Activated naive CD4-positive, alpha-beta T cell treated with anti-CD3 and anti-CD28 coated beads, Interleukin-2, amount 50 U/mL, for 24 hours (primary cell): ENCODE measurements at regions not wholly inside any gene's neighbourhood (a gene's known extent, or its start where the extent isn't known, plus 50 kb on each side); places are given as distances from the start of the nearest gene placed in this dataset.

Experiments used
- H3K27ac Mint-ChIP-seq: one replicate; pipeline ENCODE4 v1.8.0; 2021; ENCODE audit warnings: mild to moderate bottlenecking, mixed read lengths
- H3K27me3 Mint-ChIP-seq: one replicate; pipeline ENCODE4 v1.8.0; 2021; ENCODE audit warnings: mixed read lengths
- H3K36me3 Mint-ChIP-seq: one replicate; pipeline ENCODE4 v1.8.0; 2021; ENCODE audit warnings: mixed read lengths
- H3K4me1 Mint-ChIP-seq: one replicate; pipeline ENCODE4 v1.8.0; 2021; ENCODE audit warnings: mixed read lengths
- H3K4me3 Mint-ChIP-seq: one replicate; pipeline ENCODE4 v1.8.0; 2021; ENCODE audit warnings: mild to moderate bottlenecking, mixed read lengths
- H3K9me3 Mint-ChIP-seq: one replicate; pipeline ENCODE4 v1.8.0; 2021; ENCODE audit warnings: mixed read lengths

DNA sequence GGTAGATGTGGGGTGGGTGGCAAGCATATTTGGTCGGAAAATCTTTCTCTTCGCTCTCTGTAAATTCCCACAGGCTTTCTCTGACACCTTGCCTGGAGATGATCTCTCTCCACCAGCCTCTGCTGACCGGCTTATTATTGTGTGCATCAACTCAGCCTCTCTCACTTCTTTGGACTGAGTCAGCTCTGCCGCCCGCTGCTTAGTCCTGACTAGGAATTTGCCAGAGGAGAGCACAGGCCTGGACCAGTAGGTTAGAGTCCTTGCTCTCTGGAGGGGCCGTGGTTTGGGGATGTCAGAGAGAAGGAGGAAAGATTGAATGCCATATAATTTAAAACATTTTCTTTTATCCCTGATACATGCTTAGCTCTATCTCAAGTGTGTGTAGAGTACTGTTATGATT lies 242.6 kb upstream of the THSD7B start:
- H3K27me3 Mint-ChIP-seq, result peaks cover 2% of the 10 kb centered on the region
- H3K27ac Mint-ChIP-seq, result no peak overlapping the region
- H3K4me1 Mint-ChIP-seq, result no peaks in the 10 kb centered on the region
- H3K36me3 Mint-ChIP-seq, result no peaks in the 10 kb centered on the region
- no peaks in the 10 kb centered on the region for H3K9me3 Mint-ChIP-seq
- H3K4me3 Mint-ChIP-seq, result no peak overlapping the region

DNA sequence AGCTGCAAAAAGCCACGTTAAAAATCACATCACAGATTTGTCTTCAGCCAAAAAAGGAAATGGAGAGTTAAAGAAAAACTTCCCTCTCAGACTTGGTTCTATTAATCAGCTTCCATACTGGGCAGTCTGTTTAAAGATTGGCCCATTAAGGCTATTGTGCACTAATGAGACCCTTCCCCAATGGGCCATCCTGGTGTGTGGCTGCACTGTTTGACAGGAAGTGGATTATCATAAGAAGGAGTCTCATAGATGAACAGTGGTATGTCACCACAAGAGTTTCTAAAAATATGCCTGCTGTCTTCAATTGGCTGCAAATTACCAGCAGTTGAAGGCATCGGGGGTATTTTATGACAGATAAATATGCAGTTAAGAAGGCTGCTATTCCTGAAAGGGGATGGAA lies 247.6 kb upstream of the THSD7B start:
- Mint-ChIP-seq H3K27me3 (peaks cover 7% of the 10 kb centered on the region), H3K9me3 (no peaks in the 10 kb centered on the region)

DNA sequence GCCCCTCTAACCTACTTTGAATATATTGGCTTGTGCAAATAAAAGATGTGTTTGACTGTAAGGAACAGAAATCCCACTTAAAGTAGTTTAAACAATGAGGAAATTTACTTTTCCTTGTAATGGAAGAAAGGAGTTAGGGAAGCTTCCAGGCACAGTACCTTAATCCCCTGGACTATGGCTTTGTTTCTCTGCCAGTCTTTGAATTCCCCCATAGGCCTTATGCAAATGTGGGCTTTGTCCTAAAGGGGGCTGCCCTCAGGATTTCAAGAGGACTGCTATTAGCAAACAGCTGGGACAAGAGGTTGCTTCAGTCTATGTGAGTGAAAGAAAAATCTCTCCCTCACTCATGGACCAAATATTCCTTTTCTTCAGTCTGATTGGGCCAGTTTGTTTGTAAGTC lies 255.1 kb upstream of the THSD7B start:
- Mint-ChIP-seq H3K27me3 (peaks cover 6% of the 10 kb centered on the region), H3K36me3 (peaks cover 2% of the 10 kb centered on the region), H3K4me1 (no peaks in the 10 kb centered on the region)

More for the DNA sequence above, 247.6 kb upstream of the THSD7B start:
- no peak overlapping the region for H3K27ac Mint-ChIP-seq
- H3K36me3 Mint-ChIP-seq, result peaks cover 2% of the 10 kb centered on the region
- no peaks in the 10 kb centered on the region for H3K4me1 Mint-ChIP-seq
- H3K4me3 Mint-ChIP-seq, result no peak overlapping the region

DNA sequence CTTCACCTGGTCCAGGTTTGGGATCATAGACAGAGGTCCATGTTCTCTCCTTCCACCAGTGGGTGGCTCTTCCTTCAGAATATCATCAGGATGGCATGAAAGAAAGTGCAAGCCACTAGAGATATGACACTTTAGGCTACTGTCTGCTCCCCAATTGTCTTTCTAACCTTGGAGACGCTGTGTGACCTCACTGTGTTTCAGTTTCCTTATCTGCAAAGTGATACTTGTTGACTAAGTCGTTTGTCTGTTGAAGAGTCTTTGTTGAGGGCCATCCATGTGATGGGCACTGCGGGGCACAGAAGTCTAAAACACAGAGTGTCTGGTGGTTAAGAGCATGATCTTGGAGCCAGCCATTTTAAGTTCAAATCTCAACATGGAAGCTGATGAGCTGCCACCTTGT lies 259.9 kb upstream of the THSD7B start:
- Mint-ChIP-seq H3K27me3 (peaks cover 2% of the 10 kb centered on the region), H3K36me3 (no peaks in the 10 kb centered on the region), H3K9me3 (no peaks in the 10 kb centered on the region), H3K4me1 (no peaks in the 10 kb centered on the region), H3K27ac (no peak overlapping the region), H3K4me3 (no peak overlapping the region)

More for the DNA sequence above, 255.1 kb upstream of the THSD7B start:
- H3K9me3 Mint-ChIP-seq, result no peaks in the 10 kb centered on the region
- H3K4me3 Mint-ChIP-seq, result no peak overlapping the region
- H3K27ac Mint-ChIP-seq, result no peak overlapping the region

DNA sequence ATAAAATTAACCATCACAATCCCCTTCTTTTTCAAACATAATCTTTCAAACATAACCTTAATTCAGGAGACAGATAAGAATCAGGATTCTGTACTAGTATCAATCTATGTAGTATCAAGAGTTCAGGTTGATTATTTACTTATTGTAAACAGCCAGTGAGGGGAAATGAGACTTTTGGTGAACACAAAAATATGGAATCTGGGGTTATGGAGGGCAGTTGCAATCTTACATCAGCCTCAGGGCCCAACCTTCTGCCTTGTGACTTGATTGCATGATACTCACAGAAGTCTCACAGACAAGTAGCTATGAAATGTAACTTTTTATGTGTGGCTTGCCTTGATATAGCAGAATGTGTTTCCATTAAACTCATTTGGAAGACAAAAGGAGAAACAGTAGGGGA lies 262.7 kb upstream of the THSD7B start:
- Mint-ChIP-seq H3K27ac (no peak overlapping the region), H3K9me3 (peaks cover 5% of the 10 kb centered on the region), H3K27me3 (peaks cover 2% of the 10 kb centered on the region), H3K36me3 (peaks cover 1% of the 10 kb centered on the region), H3K4me1 (no peaks in the 10 kb centered on the region), H3K4me3 (no peak overlapping the region)

DNA sequence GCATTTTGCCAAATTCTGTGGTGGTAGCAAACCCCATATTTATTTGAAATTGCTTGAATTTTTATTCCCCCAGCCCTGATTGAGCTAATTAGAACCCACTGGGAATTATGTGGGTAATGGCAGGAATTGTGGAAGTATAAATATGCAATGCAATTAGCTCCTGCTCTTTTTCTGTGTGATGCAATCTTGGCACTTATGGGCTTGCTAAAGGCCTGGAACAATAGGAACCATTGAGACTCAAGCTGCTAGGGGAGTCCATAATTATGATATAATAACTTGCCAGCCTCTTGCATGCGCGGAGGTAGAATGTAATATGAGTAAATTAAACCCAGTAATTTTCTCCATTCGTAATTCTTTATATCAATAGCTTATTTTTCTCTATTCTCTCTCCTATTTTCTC lies 267.6 kb upstream of the THSD7B start:
- no peak overlapping the region for H3K4me3 Mint-ChIP-seq
- H3K27me3 Mint-ChIP-seq, result peaks cover 3% of the 10 kb centered on the region
- H3K9me3 Mint-ChIP-seq, result peaks cover 5% of the 10 kb centered on the region
- no peak overlapping the region for H3K27ac Mint-ChIP-seq
- no peaks in the 10 kb centered on the region for H3K4me1 Mint-ChIP-seq
- peaks cover 1% of the 10 kb centered on the region for H3K36me3 Mint-ChIP-seq

DNA sequence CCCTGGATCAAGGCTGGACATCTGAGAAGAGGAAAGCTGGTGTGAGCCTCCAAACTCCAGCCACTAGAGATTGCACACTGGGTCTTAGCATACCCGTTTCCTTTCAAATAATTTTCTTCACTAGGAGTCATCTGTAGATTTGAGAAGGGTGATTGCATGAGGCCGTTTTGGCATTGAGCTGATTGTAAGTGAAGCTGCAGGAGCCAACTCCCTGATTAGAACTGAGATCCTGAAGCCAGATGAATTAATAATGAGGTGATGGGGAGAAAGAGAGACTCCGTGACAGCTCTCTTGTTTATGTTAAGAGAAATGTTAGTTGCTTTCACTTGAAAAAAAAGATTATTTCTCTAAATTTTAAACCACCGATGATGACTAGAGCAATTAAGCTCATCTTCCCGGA lies 268.4 kb upstream of the THSD7B start:
- no peak overlapping the region for H3K27ac Mint-ChIP-seq
- peaks cover 1% of the 10 kb centered on the region for H3K36me3 Mint-ChIP-seq

DNA sequence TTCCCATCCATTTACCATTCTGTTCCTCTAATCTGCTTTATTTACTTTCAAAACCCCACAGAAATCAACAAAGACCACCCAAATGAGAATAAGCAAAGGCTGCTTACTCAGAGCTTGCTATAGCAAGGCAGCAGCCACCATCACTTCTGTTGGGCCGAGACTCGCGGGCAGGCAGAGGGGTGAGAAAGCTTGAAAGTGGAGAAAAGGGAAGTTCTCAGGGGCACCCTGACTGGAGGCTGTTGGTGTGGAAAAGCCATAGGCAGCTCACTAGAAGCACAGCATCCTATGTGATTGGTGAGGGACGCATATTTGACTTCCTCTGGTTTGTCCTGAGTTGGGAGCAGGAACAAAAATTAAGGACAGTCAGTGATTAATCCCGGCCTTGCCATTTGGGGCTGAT lies 269.7 kb upstream of the THSD7B start:
- peaks cover 3% of the 10 kb centered on the region for H3K36me3 Mint-ChIP-seq
- no peak overlapping the region for H3K4me3 Mint-ChIP-seq
- no peak overlapping the region for H3K27ac Mint-ChIP-seq
- no peaks in the 10 kb centered on the region for H3K4me1 Mint-ChIP-seq
- peaks cover 5% of the 10 kb centered on the region for H3K9me3 Mint-ChIP-seq
- peaks cover 10% of the 10 kb centered on the region for H3K27me3 Mint-ChIP-seq

More for the DNA sequence above, 268.4 kb upstream of the THSD7B start:
- H3K9me3 Mint-ChIP-seq, result peaks cover 5% of the 10 kb centered on the region
- H3K27me3 Mint-ChIP-seq, result peaks cover 5% of the 10 kb centered on the region
- H3K4me1 Mint-ChIP-seq, result no peaks in the 10 kb centered on the region
- no peak overlapping the region for H3K4me3 Mint-ChIP-seq

DNA sequence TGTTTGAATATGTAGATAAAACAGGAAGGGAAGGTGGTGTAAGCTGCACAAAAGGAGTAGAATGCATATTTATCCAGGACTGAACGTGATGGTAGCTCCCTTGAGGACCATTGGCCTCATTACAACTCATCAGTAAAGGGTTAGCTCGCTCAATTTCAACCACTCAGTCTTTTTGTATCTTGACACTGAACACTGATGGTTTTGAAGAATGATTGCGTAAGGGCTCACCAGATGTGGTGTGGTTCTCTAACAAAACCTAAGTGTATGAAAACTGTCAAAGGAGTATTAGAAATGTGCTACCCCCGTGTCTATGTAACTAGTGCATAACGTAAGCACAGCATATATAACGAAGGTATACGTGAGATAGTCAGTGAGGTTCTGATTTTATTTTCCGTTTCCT lies 272.4 kb upstream of the THSD7B start:
- no peaks in the 10 kb centered on the region for H3K4me1 Mint-ChIP-seq
- H3K9me3 Mint-ChIP-seq, result peaks cover 1% of the 10 kb centered on the region
- peaks cover 10% of the 10 kb centered on the region for H3K27me3 Mint-ChIP-seq
- no peak overlapping the region for H3K4me3 Mint-ChIP-seq
- H3K36me3 Mint-ChIP-seq, result peaks cover 2% of the 10 kb centered on the region
- no peak overlapping the region for H3K27ac Mint-ChIP-seq

DNA sequence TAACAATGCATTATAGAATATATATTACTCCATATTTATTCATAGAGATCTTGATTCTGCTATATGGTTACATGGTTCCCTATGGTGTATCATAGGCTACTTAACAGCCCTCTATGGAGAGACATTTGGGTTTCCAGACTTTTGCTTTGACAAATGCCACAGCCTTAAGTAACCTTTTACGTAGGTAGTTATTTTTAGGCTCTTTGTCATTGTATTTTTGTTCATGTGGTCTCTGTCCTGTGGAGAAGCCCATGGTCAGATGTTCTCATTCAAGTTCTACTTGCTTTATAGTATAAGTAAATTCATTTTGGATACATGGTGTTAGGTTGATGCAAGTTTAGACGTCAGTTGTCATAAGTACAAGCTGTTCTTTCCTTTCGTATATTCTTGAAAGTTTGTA lies 275.2 kb upstream of the THSD7B start:
- Mint-ChIP-seq H3K36me3 (peaks cover 2% of the 10 kb centered on the region), H3K4me1 (no peaks in the 10 kb centered on the region), H3K27me3 (peaks cover 7% of the 10 kb centered on the region), H3K27ac (no peak overlapping the region), H3K9me3 (no peaks in the 10 kb centered on the region), H3K4me3 (no peak overlapping the region)

DNA sequence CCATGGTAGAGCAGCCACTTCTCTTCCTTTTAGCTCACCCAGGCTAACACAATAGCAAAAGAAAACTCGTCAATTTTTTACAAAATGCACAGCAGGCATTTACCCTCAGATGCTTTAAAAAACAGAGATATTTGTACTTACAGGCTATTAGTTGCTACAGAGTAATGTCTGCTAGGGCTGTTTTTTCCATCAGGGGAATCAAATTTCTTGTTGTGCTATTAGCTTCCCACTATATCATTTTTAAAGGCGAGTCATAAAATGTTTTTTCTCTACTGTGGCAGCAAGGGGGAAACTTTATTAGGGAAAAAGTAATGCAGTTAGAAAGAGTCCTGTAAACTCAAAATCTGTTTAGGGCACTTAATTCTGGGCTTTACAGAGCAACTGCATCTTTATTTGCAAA lies 277.9 kb upstream of the THSD7B start:
- no peak overlapping the region for H3K27ac Mint-ChIP-seq
- H3K4me3 Mint-ChIP-seq, result no peak overlapping the region
- no peaks in the 10 kb centered on the region for H3K9me3 Mint-ChIP-seq
- H3K27me3 Mint-ChIP-seq, result peaks cover 8% of the 10 kb centered on the region
- H3K4me1 Mint-ChIP-seq, result no peaks in the 10 kb centered on the region
- H3K36me3 Mint-ChIP-seq, result peaks cover 2% of the 10 kb centered on the region

DNA sequence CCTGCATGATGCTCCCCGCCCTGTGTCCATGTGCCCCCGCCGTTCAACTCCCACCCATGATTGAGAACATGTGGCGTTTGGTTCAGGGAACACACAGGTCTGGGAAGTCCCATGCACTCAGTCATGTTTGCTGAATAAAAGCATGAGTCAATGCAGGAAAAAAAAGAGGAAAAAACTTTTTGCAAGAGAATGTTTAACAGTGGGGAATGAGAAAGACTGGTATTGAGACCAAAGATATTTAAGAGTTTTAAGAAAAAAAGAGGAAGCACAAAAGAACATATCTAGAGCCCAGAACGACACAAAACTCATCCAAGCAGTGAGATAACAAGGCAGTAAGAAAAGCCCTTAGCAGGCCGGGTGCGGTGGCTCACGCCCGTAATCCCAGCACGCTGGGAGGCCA lies 279.2 kb upstream of the THSD7B start:
- H3K27me3 Mint-ChIP-seq, result peaks cover 5% of the 10 kb centered on the region
- H3K9me3 Mint-ChIP-seq, result no peaks in the 10 kb centered on the region
- H3K4me1 Mint-ChIP-seq, result no peaks in the 10 kb centered on the region
- no peak overlapping the region for H3K27ac Mint-ChIP-seq
- H3K4me3 Mint-ChIP-seq, result no peak overlapping the region
- peaks cover 2% of the 10 kb centered on the region for H3K36me3 Mint-ChIP-seq

DNA sequence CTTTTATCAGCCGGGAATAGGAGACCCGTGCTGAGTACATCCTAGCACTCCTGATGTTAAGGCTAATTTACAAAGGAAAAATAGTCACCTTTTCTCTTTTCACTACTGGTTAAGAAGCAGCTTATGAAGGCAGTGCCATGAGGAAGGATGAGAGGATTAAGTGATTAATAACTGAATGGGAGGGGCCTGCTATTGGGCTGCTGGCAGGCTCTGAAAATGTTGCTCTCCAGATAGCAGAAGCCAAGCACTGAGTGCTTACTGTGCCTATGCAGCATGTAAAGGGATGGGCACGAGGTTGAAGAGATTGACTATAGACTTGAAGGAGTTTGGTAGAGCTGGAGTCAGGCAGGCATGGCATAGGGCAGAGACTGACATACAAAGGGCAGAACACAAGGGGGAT lies 282.4 kb upstream of the THSD7B start:
- Mint-ChIP-seq H3K4me1 (no peaks in the 10 kb centered on the region), H3K27ac (no peak overlapping the region), H3K9me3 (peaks cover 8% of the 10 kb centered on the region), H3K36me3 (peaks cover 2% of the 10 kb centered on the region), H3K27me3 (peaks cover 5% of the 10 kb centered on the region), H3K4me3 (no peak overlapping the region)

DNA sequence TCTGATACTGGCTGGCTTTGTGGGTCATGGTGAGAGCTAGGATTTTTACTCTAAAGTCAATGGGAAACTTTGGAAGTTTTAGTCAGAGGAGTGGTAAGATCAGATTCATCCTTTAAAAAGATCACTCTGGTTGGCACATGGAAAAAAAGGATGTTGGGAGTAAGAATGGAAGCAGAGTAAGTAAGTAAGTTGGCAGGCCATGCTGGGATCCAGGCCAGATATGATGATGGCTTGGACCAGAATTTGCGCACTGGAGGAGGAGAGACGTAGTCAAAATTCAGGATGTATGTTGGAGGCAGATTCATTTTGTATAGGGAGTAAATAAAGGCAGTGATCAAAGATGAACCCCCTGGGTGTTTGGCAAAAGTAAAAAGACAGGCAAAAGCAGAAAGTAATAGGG lies 283.3 kb upstream of the THSD7B start:
- H3K9me3 Mint-ChIP-seq, result peaks cover 15% of the 10 kb centered on the region
- H3K36me3 Mint-ChIP-seq, result peaks cover 2% of the 10 kb centered on the region
- H3K27me3 Mint-ChIP-seq, result peaks cover 6% of the 10 kb centered on the region
- no peak overlapping the region for H3K27ac Mint-ChIP-seq
- no peaks in the 10 kb centered on the region for H3K4me1 Mint-ChIP-seq
- H3K4me3 Mint-ChIP-seq, result no peak overlapping the region

DNA sequence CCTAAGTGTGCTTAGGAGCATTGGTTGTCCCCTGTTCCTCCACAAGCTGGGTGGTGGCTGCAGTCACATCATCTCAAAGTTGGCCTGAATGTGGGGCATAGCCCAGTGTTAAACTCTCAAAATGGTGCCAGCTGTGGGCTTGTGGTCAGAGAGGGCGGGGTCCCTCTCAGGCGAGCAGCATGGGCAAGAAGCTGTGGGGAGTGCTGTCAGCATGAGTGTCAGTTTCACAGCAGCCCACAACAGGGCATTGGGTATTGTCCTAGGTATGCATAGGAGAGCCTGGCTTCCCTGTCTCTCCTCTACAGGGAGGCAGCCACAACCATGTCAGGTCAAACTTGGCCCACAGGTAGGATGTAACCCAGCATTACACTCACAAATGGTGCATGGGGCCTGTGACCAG lies 285.6 kb upstream of the THSD7B start:
- Mint-ChIP-seq H3K27ac (no peak overlapping the region), H3K4me3 (no peak overlapping the region), H3K9me3 (peaks cover 18% of the 10 kb centered on the region), H3K36me3 (peaks cover 2% of the 10 kb centered on the region), H3K4me1 (no peaks in the 10 kb centered on the region), H3K27me3 (peaks cover 7% of the 10 kb centered on the region)

DNA sequence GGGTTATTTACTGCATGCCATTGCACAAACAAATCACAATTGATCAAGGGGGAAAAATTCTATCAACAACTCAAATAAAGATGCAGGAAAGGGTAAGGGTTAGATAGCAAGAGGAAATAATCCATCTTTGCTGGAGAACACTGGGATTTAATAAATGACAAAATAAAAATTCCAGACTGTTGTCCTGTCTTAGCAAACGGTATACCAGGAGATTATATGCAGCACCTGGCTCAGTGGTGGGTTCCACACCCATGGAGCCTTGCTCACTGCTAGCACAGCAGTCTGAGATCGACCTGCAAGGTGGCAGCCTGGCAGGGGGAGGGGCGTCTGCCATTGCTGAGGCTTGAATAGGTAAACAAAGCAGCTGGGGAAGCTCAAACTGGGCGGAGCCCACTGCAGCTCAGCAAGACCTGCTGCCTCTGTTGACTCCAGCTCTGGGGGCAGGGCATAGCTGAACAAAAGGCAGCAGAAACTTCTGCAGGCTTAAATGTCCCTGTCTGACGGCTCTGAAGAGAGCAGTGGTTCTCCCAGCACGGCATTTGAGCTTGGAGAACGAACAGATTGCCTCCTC lies 296.5 kb upstream of the THSD7B start:
- H3K9me3 Mint-ChIP-seq, result no peaks in the 10 kb centered on the region
- H3K27me3 Mint-ChIP-seq, result peaks cover 27% of the 10 kb centered on the region
- no peaks in the 10 kb centered on the region for H3K36me3 Mint-ChIP-seq
- no peak overlapping the region for H3K27ac Mint-ChIP-seq
- H3K4me3 Mint-ChIP-seq, result no peak overlapping the region
- H3K4me1 Mint-ChIP-seq, result no peaks in the 10 kb centered on the region

DNA sequence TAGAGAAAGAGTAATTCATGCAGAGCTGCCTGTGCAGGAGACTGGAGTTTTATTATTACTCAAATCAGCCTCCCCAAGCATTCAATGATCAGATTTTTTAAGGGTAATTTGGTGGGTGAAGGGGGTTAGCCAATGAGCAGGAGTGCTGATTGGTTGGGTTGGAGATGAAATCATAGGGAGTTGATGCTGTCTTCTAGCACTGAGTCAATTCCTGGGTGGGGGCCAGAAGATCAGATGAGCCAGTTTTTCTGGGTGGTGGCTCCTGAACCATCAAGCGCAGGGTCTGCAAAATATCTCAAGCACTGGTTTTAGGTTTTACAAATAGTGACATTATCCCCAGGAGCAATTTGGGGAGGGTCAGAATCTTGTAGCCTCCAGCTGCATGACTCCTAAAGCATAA lies 312.8 kb upstream of the THSD7B start:
- Mint-ChIP-seq H3K4me3 (no peak overlapping the region), H3K27ac (no peak overlapping the region), H3K36me3 (no peaks in the 10 kb centered on the region), H3K27me3 (peaks cover 16% of the 10 kb centered on the region), H3K9me3 (no peaks in the 10 kb centered on the region), H3K4me1 (no peaks in the 10 kb centered on the region)
